Astrocyte of the spinal cord (primary cell): ENCODE measurements at regions not wholly inside any gene's neighbourhood (a gene's known extent, or its start where the extent isn't known, plus 50 kb on each side); places are given as distances from the start of the nearest gene placed in this dataset.

Source experiments
- DNase-seq: peaks from one replicate; pipeline ENCODE4 v3.0.0; 2011; ENCODE audit warnings: low read depth, low spot score
- H3K4me3 ChIP-seq: 2 replicates; pipeline ENCODE4 v1.5.1; 2011; ENCODE audit warnings: low read depth, mild to moderate bottlenecking, low read length, moderate library complexity
- in situ Hi-C: cut with HindIII; loops from 2 replicates; pipeline ENCODE4 v1.10.0; 2017; ENCODE audit warnings: low sequenced_read_pairs
- TF ChIP-seq, protein P1 (sequence below): IDR thresholded peaks from 2 replicates; pipeline ENCODE4 v1.5.1; 2012; ENCODE audit warnings: low read depth, mild to moderate bottlenecking, low read length, inconsistent platforms

DNA sequence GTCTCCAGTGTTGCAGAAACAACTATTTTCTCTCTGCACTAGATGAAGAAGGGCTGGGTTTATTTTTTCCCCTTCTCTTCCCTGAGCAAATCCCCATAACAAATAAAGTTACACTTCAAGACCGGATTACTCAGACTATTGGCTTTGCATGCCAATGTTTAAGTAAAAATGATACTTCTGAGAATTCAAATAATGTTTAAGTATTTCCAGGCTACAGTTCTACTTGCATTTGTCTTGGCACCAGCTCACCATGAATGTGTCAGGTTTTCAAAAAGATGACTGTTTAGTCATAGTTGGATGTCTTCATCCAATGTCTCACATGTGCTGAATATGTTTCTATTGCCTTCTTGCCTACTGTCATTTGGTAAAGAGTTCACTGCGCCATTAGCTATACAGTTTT is 912.6 kb downstream of the GATA3 start:
- DNase-seq, result no peak
- in situ Hi-C loops, result no loop called here
- no peak overlapping the region for H3K4me3 ChIP-seq
- TF ChIP-seq, protein P1, sequence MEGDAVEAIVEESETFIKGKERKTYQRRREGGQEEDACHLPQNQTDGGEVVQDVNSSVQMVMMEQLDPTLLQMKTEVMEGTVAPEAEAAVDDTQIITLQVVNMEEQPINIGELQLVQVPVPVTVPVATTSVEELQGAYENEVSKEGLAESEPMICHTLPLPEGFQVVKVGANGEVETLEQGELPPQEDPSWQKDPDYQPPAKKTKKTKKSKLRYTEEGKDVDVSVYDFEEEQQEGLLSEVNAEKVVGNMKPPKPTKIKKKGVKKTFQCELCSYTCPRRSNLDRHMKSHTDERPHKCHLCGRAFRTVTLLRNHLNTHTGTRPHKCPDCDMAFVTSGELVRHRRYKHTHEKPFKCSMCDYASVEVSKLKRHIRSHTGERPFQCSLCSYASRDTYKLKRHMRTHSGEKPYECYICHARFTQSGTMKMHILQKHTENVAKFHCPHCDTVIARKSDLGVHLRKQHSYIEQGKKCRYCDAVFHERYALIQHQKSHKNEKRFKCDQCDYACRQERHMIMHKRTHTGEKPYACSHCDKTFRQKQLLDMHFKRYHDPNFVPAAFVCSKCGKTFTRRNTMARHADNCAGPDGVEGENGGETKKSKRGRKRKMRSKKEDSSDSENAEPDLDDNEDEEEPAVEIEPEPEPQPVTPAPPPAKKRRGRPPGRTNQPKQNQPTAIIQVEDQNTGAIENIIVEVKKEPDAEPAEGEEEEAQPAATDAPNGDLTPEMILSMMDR, result no peak

DNA sequence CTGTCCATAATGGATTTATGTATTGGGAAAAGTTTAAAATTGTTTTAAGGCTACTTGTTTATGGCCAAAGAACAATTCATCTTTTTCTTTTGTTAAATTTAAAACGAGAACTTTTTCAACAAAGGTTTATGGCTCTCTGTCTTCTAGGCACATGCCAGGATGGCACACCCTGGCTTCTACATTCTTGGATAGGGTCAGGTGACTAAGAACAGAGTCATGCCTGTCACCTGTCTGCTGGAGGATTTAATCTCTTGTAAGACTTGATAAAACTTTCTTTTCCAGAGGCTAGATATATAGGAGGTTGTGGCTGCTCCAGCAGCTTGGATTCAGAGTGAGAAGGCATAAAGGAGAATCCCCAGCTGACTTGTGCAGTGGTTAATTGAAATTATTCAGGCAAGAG is 915.4 kb downstream of the GATA3 start:
- no peak overlapping the region for H3K4me3 ChIP-seq
- no peak for DNase-seq
- TF ChIP-seq, protein P1, result no peak
- in situ Hi-C loops, result no loop called here

DNA sequence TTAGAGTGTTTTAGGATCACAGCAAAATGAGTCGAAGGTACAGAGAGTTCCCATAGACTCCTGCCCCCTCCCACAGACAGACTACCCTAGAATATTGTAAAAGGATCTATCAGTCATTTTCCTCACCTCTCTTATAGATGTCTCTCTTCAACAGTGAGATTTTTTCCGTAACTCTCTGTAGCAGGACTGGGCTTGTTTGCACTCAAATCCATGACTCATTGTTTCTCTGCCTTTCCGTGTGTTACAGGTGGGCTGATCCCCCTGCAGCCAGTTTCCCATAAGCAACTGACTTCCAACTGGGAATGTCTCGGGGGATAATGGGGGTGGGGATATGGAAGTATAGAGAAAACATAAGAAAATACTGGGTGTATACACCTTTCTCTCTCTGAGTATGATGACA is 921.0 kb downstream of the GATA3 start:
- no peak overlapping the region for H3K4me3 ChIP-seq
- no peak for DNase-seq
- TF ChIP-seq, protein P1, result no peak
- in situ Hi-C loops, result no loop called here

DNA sequence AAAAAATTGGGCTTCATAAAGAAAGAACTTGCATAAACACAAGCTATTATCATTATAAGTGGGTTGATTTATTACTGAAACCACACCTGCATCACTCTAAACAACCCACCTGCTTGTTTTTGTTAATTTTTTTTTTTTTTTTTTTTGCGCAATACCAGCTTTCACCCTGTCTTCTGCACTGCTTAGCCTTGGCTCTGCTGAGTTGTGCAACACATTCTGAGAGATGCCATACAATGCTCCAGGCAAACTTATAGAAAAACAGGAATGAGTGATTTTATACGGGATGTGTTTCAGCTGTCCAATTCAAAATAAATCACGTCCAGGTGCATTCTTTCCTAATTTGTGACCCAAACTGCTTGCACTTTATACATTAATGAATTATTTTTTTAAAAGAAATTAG is 923.6 kb downstream of the GATA3 start:
- in situ Hi-C loops, result no loop called here
- DNase-seq, result no peak
- no peak overlapping the region for H3K4me3 ChIP-seq
- TF ChIP-seq, protein P1, result no peak

DNA sequence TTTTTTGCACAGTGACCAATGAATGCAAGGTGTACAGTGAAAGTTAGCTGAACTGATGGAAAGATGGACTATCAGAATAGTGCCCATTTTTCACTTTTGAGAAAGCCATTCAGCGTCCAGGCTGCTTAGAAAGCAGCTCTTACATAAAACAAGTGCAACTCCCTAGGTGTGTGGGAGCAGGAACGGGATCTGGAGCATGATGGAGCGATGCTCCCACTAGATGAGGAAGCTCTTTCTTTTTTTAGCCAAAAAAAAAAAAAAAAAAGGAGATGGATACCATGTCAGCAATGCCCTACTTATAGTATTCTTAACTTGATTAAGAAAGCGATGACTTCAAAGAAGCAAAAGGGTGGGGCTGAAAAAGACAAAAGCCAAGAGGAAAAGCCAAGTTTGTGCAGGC is 925.5 kb downstream of the GATA3 start:
- no peak overlapping the region for H3K4me3 ChIP-seq
- TF ChIP-seq, protein P1, result no peak
- in situ Hi-C loops, result no loop called here
- DNase-seq, result no peak

GRCh38 chr10:8981277-8981676 is 926.8 kb downstream of the GATA3 start:
- in situ Hi-C loops, result no loop called here
- TF ChIP-seq, protein P1, result no peak
- no peak overlapping the region for H3K4me3 ChIP-seq
- no peak for DNase-seq

GRCh38 chr10:8985651-8986050 is 931.2 kb downstream of the GATA3 start:
- no peak for DNase-seq
- H3K4me3 ChIP-seq, result no peak overlapping the region
- TF ChIP-seq, protein P1, result no peak
- in situ Hi-C loops, result no loop called here
